Mesothelial cell of epicardium (in vitro differentiated cells): ENCODE measurements at regions not wholly inside any gene's neighbourhood (a gene's known extent, or its start where the extent isn't known, plus 50 kb on each side); places are given as distances from the start of the nearest gene placed in this dataset.

Source experiments
- DNase-seq, 2 experiments: peaks; one replicate each; pipeline ENCODE4 v3.0.0; 2021; ENCODE audit warnings: low spot score in 2 of 2; ENCODE audit not compliant: unreplicated experiment in 2 of 2
- H3K27ac Mint-ChIP-seq: 2 replicates; pipeline ENCODE4 v1.8.0; 2021; ENCODE audit warnings: mixed read lengths
- H3K27me3 Mint-ChIP-seq: 2 replicates; pipeline ENCODE4 v1.8.0; 2021; ENCODE audit warnings: low read depth, mixed read lengths
- H3K36me3 Mint-ChIP-seq: 2 replicates; pipeline ENCODE4 v1.8.0; 2021; ENCODE audit warnings: mixed read lengths
- H3K4me1 Mint-ChIP-seq: 2 replicates; pipeline ENCODE4 v1.8.0; 2021; ENCODE audit warnings: mixed read lengths
- H3K4me3 Mint-ChIP-seq: 2 replicates; pipeline ENCODE4 v1.8.0; 2021; ENCODE audit warnings: mild to moderate bottlenecking, moderate library complexity, mixed read lengths
- H3K9me3 Mint-ChIP-seq: 2 replicates; pipeline ENCODE4 v1.8.0; 2021; ENCODE audit warnings: mixed read lengths
- CTCF ChIP-seq: fragments of 200-600 bp; sonication (generic); IDR thresholded peaks from one replicate; pipeline ENCODE4 v1.5.0; 2021; ENCODE audit warnings: antibody characterized with exemption; ENCODE audit not compliant: unreplicated experiment

GRCh38 chr4:125021189-125021588 lies 293.6 kb upstream of the FAT4 start:
- H3K4me3 Mint-ChIP-seq = no peak overlapping the region
- peaks cover 26% of the 10 kb centered on the region for H3K9me3 Mint-ChIP-seq
- peaks cover 3% of the 10 kb centered on the region for H3K36me3 Mint-ChIP-seq
- no peak overlapping the region for H3K27ac Mint-ChIP-seq
- TF ChIP-seq CTCF = no peak
- H3K27me3 Mint-ChIP-seq = no peaks in the 10 kb centered on the region
- H3K4me1 Mint-ChIP-seq = peaks cover 7% of the 10 kb centered on the region
- no peak for DNase-seq

GRCh38 chr4:125020089-125021034 lies 294.4 kb upstream of the FAT4 start:
- TF ChIP-seq CTCF = no peak
- H3K36me3 Mint-ChIP-seq = peaks cover 3% of the 10 kb centered on the region
- no peak overlapping the region for H3K27ac Mint-ChIP-seq
- no peak for DNase-seq
- no peaks in the 10 kb centered on the region for H3K27me3 Mint-ChIP-seq
- H3K9me3 Mint-ChIP-seq = peaks cover 29% of the 10 kb centered on the region
- peaks cover 7% of the 10 kb centered on the region for H3K4me1 Mint-ChIP-seq
- no peak overlapping the region for H3K4me3 Mint-ChIP-seq

GRCh38 chr4:125016892-125017299 lies 297.9 kb upstream of the FAT4 start:
- Mint-ChIP-seq H3K36me3 (peaks cover 3% of the 10 kb centered on the region), H3K27ac (no peak overlapping the region), H3K27me3 (no peaks in the 10 kb centered on the region), H3K9me3 (peaks cover 22% of the 10 kb centered on the region), H3K4me3 (no peak overlapping the region), H3K4me1 (peaks cover 14% of the 10 kb centered on the region)
- TF ChIP-seq CTCF = no peak
- DNase-seq = no peak

- no peak for DNase-seq
- Mint-ChIP-seq H3K27me3 (no peaks in the 10 kb centered on the region), H3K4me3 (no peak overlapping the region), H3K9me3 (peaks cover 9% of the 10 kb centered on the region), H3K4me1 (peaks cover 23% of the 10 kb centered on the region), H3K27ac (no peak overlapping the region), H3K36me3 (no peaks in the 10 kb centered on the region)
- no peak for TF ChIP-seq CTCF
Observed at GRCh38 chr4:125013891-125014290, 300.9 kb upstream of the FAT4 start.

GRCh38 chr4:125011646-125012045 lies 299.1 kb upstream of the ANKRD50 start:
- H3K27ac Mint-ChIP-seq = no peak overlapping the region
- no peaks in the 10 kb centered on the region for H3K27me3 Mint-ChIP-seq
- H3K36me3 Mint-ChIP-seq = peaks cover 9% of the 10 kb centered on the region
- H3K4me1 Mint-ChIP-seq = peaks cover 17% of the 10 kb centered on the region
- no peak overlapping the region for H3K4me3 Mint-ChIP-seq
- H3K9me3 Mint-ChIP-seq = peaks cover 13% of the 10 kb centered on the region
- no peak for DNase-seq
- no peak for TF ChIP-seq CTCF
